Effector memory CD8-positive, alpha-beta T cell (primary cell): ENCODE measurements at regions not wholly inside any gene's neighbourhood (a gene's known extent, or its start where the extent isn't known, plus 50 kb on each side); places are given as distances from the start of the nearest gene placed in this dataset.

Experiments used
- ATAC-seq: fragments of 150-1000 bp; cut with Tn5 transposase; replicated peaks from 2 replicates; pipeline ENCODE4 v1.10.0; 2021; ENCODE audit warnings: mild to moderate bottlenecking, moderate library complexity
- DNase-seq, 3 experiments: peaks; one replicate each; pipeline ENCODE4 v3.0.0; 2021
- H3K27ac Mint-ChIP-seq, 2 donors: one replicate each; pipeline ENCODE4 v1.8.0; 2022; ENCODE audit warnings: mild to moderate bottlenecking in 2 of 2, mixed read lengths in 2 of 2, moderate library complexity in 2 of 2
- H3K27me3 Mint-ChIP-seq, 2 donors: one replicate each; pipeline ENCODE4 v1.8.0; 2022; ENCODE audit warnings: mixed read lengths in 2 of 2
- H3K36me3 Mint-ChIP-seq: one replicate; pipeline ENCODE4 v1.8.0; 2022; ENCODE audit warnings: mild to moderate bottlenecking, moderate library complexity, mixed read lengths; ENCODE audit not compliant: insufficient read depth
- H3K4me1 Mint-ChIP-seq, 2 donors: one replicate each; pipeline ENCODE4 v1.8.0; 2022; ENCODE audit warnings: low read depth in 2 of 2, mixed read lengths in 2 of 2
- H3K4me3 Mint-ChIP-seq, 2 donors: one replicate each; pipeline ENCODE4 v1.8.0; 2022; ENCODE audit warnings: mild to moderate bottlenecking in 2 of 2, mixed read lengths in 2 of 2, moderate library complexity in 2 of 2
- H3K9me3 Mint-ChIP-seq, 2 donors: one replicate each; pipeline ENCODE4 v1.8.0; 2022; ENCODE audit warnings: mixed read lengths in 2 of 2

DNA sequence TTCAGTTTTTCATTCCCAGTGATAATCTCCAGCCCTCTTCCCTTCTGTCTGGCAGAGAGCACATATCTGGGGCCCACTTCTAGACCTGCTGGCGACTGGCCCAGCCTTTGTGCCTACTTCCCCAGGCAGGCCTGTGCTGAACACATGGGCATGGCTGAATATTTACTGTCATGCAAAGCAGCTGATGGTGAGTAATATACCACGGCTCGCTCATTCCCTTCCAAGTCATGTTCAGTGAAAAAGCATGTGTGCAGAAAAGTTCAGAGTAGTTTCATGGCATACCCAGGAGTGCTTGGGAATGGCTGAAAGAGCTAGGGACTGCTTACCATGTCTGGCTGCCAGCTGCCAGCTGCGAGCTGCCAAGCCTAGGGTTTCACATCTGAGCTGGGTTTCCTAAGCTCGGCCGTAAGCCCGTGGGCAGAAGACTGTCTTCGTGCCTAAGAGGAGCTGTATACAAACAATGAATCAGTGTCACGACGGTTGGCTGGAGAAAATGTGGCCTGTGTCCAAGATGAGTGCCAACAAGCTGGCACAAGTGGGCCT, 179.9 kb upstream of the PELI2 start:
- Mint-ChIP-seq H3K9me3 (peaks cover 0 to 3% of the 10 kb centered on the region in 2 donors), H3K36me3 (no peaks in the 10 kb centered on the region), H3K27ac (no peak overlapping the region), H3K27me3 (peaks cover 8 to 11% of the 10 kb centered on the region in 2 donors), H3K4me1 (no peaks in the 10 kb centered on the region), H3K4me3 (no peak overlapping the region)
- no peak for ATAC-seq
- no peak for DNase-seq

DNA sequence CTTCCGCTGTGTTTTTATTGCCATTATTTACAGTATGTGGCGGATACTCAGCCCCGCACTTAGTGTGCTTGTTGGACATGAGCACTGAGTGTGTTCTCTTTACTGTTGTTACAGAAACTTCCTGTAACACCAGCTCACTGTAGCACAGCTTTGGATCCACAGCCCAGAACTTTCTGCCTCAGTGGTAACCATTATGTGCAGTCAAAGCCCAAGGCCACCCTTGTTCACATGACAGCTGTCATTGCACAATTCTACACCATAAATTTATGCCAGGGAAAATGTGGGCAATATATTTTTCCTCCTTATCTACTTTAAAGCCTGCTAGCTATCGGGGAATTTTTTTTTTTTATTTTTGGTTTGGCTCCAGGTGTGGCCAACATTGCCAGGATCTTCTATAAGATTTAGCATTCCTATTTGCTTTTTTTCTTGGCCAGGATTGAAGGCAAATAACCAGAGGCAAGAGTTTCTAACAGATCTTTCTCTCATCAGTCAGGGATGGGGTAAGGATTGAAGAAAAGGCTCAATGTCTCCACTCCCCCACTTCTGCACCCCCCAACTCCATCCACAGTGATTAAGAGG, 176.0 kb upstream of the PELI2 start:
- Mint-ChIP-seq H3K4me1 (no peaks in the 10 kb centered on the region), H3K27me3 (peaks cover 12 to 17% of the 10 kb centered on the region in 2 donors), H3K36me3 (no peaks in the 10 kb centered on the region), H3K4me3 (no peak overlapping the region), H3K9me3 (no peaks in the 10 kb centered on the region), H3K27ac (no peak overlapping the region)
- DNase-seq: no peak
- no peak for ATAC-seq

DNA sequence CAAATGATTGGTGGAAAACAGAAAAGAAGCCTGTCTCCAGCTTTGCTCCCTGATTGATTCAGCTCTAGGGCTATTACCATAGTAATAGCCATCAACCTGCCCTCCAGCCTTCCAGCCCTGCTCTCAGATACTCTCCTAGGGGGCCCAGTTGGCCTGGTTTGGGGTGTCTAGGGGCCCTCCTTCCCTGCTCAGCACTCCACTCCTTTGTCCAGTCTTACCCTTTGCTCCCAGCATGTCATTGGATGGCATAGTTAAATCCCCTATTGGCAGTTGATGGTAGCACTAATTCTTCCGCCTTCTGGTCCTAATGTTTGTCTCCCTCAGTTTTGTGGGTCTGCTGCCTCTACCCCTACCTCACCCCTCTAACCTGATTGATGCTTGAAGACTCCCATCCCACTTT, 175.4 kb upstream of the PELI2 start:
- Mint-ChIP-seq H3K36me3 (no peaks in the 10 kb centered on the region), H3K9me3 (no peaks in the 10 kb centered on the region), H3K27me3 (peaks cover 12% of the 10 kb centered on the region in 2 donors), H3K4me3 (no peak overlapping the region), H3K4me1 (no peaks in the 10 kb centered on the region), H3K27ac (no peak overlapping the region)
- ATAC-seq (no peak), DNase-seq (no peak)

DNA sequence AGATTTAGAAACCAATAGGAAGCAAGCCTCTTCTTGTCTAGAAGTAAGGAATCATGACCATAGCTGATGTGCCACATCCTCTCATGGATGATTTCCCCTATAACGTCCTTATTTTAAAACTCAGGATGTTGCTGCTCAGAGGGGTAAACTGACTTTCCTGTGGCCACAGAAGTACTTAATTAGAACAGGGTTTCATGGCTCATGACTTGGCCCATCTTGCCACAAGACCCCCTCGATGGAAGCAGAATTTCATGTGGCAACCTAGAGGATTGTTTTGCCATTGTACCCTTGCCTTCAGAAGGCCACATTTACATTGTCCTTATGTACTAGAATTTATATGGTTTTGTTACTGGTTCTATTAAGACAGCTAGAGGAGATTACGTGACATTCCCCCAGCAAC, 173.5 kb upstream of the PELI2 start:
- ATAC-seq (no peak), DNase-seq (no peak)
- no peaks in the 10 kb centered on the region for H3K36me3 Mint-ChIP-seq
- no peak overlapping the region for H3K27ac Mint-ChIP-seq
- H3K27me3 Mint-ChIP-seq: peaks cover 12 to 19% of the 10 kb centered on the region in 2 donors
- H3K4me1 Mint-ChIP-seq: no peaks in the 10 kb centered on the region
- H3K4me3 Mint-ChIP-seq: no peak overlapping the region
- no peaks in the 10 kb centered on the region for H3K9me3 Mint-ChIP-seq

DNA sequence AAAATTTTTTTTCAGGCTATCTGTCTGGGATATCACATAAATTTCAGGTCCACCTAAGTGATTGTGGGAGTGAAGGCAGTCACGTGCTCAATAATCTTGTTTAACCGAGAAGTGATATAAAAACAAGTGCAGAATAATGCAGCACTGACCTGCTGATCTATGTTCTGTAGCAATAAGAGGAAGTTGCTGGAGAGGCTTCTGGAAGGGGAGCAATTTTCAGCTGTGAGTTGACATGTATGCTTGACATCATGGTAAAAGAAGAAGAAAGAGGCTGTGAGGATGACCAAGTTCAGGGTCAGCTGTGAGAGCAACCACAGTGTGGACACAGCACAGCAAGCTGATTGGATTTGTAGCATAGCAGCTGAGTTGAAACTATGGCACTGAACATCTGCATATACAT, 172.0 kb upstream of the PELI2 start:
- Mint-ChIP-seq H3K4me3 (no peak overlapping the region), H3K9me3 (no peaks in the 10 kb centered on the region), H3K36me3 (no peaks in the 10 kb centered on the region), H3K4me1 (no peaks in the 10 kb centered on the region), H3K27me3 (peaks cover 19 to 26% of the 10 kb centered on the region in 2 donors), H3K27ac (no peak overlapping the region)
- ATAC-seq: no peak
- DNase-seq: no peak

DNA sequence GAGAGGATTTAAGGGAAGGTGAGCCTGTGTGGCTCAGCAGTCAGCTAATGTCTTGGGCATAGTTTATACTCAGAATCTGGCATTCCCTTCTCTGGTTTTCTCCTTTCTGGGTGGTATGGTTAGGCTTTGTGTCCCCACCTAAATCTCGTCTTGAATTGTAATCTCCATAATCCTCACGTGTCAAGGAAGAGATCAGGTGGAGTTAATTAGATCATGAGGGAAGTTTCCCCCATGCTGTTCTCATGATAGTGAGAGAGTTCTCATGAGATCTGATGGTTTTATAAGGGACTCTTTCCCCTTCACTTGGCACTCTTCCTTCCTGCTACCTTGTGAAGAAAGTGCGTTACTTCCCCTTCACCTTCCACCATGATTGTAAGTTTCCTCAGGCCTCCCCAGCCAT, 169.8 kb upstream of the PELI2 start:
- DNase-seq (no peak), ATAC-seq (no peak)
- Mint-ChIP-seq H3K27ac (no peak overlapping the region), H3K4me1 (no peaks in the 10 kb centered on the region), H3K4me3 (no peak overlapping the region), H3K27me3 (peaks cover 10 to 20% of the 10 kb centered on the region in 2 donors), H3K9me3 (no peaks in the 10 kb centered on the region), H3K36me3 (no peaks in the 10 kb centered on the region)

DNA sequence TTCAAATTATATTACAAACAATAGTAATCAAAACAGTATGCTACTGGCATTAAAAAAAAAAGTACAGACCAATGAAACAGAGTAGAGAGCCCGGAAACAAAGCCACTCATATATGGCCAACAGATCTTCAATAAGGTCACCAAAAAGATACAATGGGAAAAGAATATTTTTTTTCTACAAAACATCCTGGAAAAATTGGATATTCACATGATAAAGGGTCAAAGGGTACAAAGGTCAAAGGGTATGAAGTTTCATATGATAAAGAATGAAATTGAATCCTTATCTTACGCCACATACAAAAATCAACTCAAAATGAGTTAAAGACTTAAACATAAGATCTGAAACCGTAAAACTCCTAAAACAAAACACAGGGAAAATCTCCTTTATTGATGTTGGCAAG, 168.5 kb upstream of the PELI2 start:
- no peaks in the 10 kb centered on the region for H3K36me3 Mint-ChIP-seq
- no peaks in the 10 kb centered on the region for H3K4me1 Mint-ChIP-seq
- H3K27me3 Mint-ChIP-seq: peaks cover 7 to 20% of the 10 kb centered on the region in 2 donors
- no peak overlapping the region for H3K4me3 Mint-ChIP-seq
- ATAC-seq (no peak), DNase-seq (no peak)
- H3K27ac Mint-ChIP-seq: no peak overlapping the region
- no peaks in the 10 kb centered on the region for H3K9me3 Mint-ChIP-seq

DNA sequence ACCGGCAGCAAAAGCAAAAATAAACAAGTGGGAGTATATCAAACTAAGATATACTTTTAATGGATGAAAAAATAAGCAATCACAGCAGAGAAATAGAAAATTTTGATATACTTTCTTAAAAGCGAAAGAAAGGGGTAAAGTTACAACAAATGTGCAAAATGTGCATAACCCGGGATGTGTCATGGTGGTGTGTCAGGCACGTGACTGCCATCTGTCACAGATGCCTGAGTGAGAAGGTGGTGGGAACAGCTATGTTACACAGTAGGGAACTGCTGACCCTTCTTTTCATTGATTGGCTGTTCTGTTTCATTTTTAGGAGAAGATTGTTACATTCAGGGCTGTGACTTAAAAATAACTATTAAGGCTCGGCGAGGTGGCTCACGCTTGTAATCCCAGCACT, 168.1 kb upstream of the PELI2 start:
- H3K27me3 Mint-ChIP-seq: peaks cover 7 to 20% of the 10 kb centered on the region in 2 donors
- H3K27ac Mint-ChIP-seq: no peak overlapping the region
- ATAC-seq: no peak
- no peaks in the 10 kb centered on the region for H3K36me3 Mint-ChIP-seq
- no peaks in the 10 kb centered on the region for H3K4me1 Mint-ChIP-seq
- DNase-seq: no peak
- no peaks in the 10 kb centered on the region for H3K9me3 Mint-ChIP-seq
- H3K4me3 Mint-ChIP-seq: no peak overlapping the region

DNA sequence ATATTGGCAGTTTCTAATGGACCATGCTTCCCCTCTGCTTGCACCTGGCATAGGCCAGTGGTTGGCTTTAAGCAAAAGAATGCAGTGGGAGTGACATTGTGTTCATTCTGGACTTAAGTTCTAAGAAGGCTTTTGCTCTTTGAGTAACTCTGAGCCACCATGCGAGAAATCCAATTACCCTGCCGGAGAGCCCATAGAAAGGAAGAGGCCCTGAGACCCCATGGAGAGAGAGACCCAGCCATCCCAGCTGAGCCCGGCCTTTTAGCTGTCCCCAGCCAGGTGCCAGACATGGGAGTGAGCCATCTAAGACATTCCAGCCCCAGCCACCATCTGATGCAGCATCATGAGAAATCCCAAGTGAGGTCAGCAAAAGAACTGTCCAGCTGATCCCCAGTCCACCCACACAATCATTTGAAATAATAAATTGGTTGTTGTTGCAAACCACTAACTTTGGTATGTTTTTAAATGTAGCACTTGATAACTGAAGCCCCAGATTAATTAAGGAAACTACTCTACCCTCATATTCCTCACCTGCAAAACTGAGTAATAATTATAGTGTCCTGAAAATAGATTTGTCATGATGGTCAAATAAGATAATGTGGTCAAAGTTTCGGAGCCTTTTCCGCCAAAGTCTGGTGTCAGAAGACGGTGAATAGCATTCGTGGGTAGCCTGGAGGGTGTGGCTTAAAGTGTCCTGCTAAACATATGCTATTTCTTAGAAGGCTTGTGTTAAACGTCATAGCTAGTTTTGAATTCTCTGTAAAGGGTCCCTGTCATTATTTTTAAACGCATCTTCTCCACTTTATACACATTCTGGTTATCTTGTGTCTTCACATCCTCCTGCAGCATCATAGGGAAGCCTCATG, 166.6 kb upstream of the PELI2 start:
- no peak overlapping the region for H3K4me3 Mint-ChIP-seq
- DNase-seq: no peak
- peaks cover 7 to 14% of the 10 kb centered on the region in 2 donors for H3K27me3 Mint-ChIP-seq
- H3K27ac Mint-ChIP-seq: no peak overlapping the region
- H3K4me1 Mint-ChIP-seq: no peaks in the 10 kb centered on the region
- ATAC-seq: no peak
- H3K9me3 Mint-ChIP-seq: no peaks in the 10 kb centered on the region
- H3K36me3 Mint-ChIP-seq: no peaks in the 10 kb centered on the region

DNA sequence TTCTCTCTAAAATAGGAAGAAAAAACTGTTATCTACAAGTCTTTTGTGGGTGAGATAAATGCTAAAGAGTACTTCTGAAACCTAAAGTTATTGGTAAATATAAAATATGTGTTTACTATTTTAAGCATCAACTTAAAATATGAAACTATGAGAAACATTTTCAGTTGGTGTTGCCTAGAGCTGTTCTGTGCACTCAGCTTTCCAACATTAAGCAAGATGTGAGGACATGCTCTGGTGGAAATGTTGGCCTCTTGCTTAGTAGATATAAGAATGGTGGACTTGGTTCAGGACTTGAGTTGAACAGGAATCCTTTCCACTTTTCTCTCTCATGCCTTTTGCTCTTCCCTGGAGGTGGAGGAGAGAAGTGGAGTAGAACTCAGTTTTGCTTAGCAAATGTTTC, 164.1 kb upstream of the PELI2 start:
- no peak for ATAC-seq
- H3K9me3 Mint-ChIP-seq: no peaks in the 10 kb centered on the region
- no peak overlapping the region for H3K27ac Mint-ChIP-seq
- peaks cover 7 to 23% of the 10 kb centered on the region in 2 donors for H3K27me3 Mint-ChIP-seq
- no peak overlapping the region for H3K4me3 Mint-ChIP-seq
- H3K36me3 Mint-ChIP-seq: no peaks in the 10 kb centered on the region
- H3K4me1 Mint-ChIP-seq: no peaks in the 10 kb centered on the region
- DNase-seq: no peak

DNA sequence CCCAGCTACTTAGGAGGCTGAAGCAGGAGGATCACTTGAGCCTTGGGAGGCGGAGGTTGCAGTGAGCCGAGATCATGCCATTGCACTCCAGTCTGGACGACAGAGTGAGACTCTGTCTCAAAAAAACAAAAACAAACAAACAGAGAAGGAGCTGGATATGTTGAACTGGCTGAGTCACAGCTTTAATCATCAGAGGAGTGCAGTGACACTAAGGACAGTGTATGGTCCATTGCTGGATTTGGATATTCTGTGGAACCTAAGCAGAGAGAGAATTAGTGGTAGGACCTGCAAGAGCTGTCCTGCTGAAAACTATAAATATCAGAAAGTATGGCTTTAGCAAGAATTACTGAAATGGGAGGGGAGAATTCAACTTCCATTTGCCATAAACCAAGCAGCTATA, 163.0 kb upstream of the PELI2 start:
- H3K4me3 Mint-ChIP-seq: no peak overlapping the region
- H3K36me3 Mint-ChIP-seq: no peaks in the 10 kb centered on the region
- H3K27ac Mint-ChIP-seq: no peak overlapping the region
- ATAC-seq (no peak), DNase-seq (no peak)
- no peaks in the 10 kb centered on the region for H3K4me1 Mint-ChIP-seq
- peaks cover 8 to 23% of the 10 kb centered on the region in 2 donors for H3K27me3 Mint-ChIP-seq
- no peaks in the 10 kb centered on the region for H3K9me3 Mint-ChIP-seq

DNA sequence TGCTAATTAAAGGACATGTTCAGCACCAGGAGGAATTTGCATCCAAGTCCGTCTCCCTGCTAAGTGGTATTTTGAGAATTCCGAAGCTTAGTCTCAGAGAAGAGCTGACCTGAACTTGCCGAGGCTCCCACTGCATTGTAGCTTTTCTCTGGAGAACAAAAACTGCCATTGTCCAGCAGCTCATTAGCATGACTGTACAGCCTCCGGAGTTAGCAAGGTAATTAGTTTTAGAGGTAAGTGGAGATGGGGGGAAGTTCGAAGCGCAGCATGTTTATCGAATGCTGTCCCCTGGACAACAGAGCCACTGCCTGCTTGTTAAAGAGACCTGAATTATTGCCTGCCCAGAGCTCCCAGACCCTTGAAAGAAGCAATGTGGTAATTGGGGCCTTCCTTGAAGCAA, 160.3 kb upstream of the PELI2 start:
- H3K27ac Mint-ChIP-seq: no peak overlapping the region

DNA sequence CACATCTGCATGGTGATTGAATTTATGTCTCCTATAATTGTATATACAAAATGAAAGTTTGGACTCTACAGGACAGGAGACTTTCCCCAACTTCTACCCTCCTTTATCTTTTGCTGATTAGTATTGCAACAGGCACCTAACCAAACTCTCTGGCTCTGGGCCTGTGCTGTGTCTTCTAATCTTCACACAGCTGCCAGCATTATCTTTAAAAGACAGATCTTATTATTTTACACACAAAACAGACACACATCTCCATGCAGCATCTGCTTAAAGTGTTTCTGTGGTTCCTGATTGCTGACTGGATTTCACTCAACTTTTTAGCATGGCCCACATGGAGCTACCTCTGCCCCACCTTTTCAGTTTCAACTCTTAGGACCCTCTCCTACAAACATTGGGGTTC, 154.9 kb upstream of the PELI2 start:
- H3K9me3 Mint-ChIP-seq: no peaks in the 10 kb centered on the region
- H3K36me3 Mint-ChIP-seq: no peaks in the 10 kb centered on the region
- DNase-seq (no peak), ATAC-seq (no peak)
- H3K4me1 Mint-ChIP-seq: no peaks in the 10 kb centered on the region
- peaks cover 6 to 8% of the 10 kb centered on the region in 2 donors for H3K27me3 Mint-ChIP-seq
- no peak overlapping the region for H3K4me3 Mint-ChIP-seq
- H3K27ac Mint-ChIP-seq: no peak overlapping the region

More for the DNA sequence above, 160.3 kb upstream of the PELI2 start:
- no peak overlapping the region for H3K4me3 Mint-ChIP-seq
- ATAC-seq (no peak), DNase-seq (no peak)
- no peaks in the 10 kb centered on the region for H3K4me1 Mint-ChIP-seq
- peaks cover 6 to 21% of the 10 kb centered on the region in 2 donors for H3K27me3 Mint-ChIP-seq
- no peaks in the 10 kb centered on the region for H3K9me3 Mint-ChIP-seq
- H3K36me3 Mint-ChIP-seq: no peaks in the 10 kb centered on the region

DNA sequence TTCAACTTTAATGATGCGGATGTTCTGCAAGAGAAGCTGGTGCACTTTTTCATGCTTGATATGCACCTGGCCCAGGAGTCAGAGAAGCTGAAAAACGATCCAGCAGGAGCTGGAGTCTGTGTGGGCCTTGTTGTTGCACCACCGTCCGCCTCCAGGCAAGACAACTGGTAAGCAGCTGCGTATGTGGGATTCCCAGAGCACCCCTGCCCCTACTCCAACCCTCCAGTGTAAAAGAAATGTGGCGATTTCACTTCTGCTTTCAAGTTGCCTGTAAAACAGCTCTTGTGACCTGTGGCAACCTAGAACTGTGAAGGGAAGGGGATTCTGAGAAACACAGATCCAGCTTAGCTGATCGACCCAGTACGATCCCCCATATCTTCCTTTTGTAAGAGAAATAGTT, 154.1 kb upstream of the PELI2 start:
- Mint-ChIP-seq H3K27me3 (peaks cover 5% of the 10 kb centered on the region in 2 donors), H3K4me1 (no peaks in the 10 kb centered on the region)

More for the DNA sequence above, 154.1 kb upstream of the PELI2 start:
- DNase-seq (no peak), ATAC-seq (no peak)
- H3K36me3 Mint-ChIP-seq: no peaks in the 10 kb centered on the region
- no peak overlapping the region for H3K4me3 Mint-ChIP-seq
- no peaks in the 10 kb centered on the region for H3K9me3 Mint-ChIP-seq
- no peak overlapping the region for H3K27ac Mint-ChIP-seq
